Esophagus squamous epithelium (tissue), 5 donors: ENCODE measurements at regions not wholly inside any gene's neighbourhood (a gene's known extent, or its start where the extent isn't known, plus 50 kb on each side); places are given as distances from the start of the nearest gene placed in this dataset.

ENCODE experiments used
- DNase-seq: peaks from one replicate; lab custom pipeline; 2025; lab: John Stamatoyannopoulos, UW
- H3K27ac ChIP-seq, 4 donors: fragments of 200-600 bp; sonication (generic); one replicate each; pipeline ENCODE4 v1.5.1; 2016 to 2019; ENCODE audit warnings: mild to moderate bottlenecking in 1 of 4
- H3K27me3 ChIP-seq, 4 donors: fragments of 200-600 bp; sonication (generic); 1 replicate in 3 of 4; 2 replicates in 1 of 4; pipeline versions ENCODE4 v1.5.1 to v1.6.0; 2017 to 2021; ENCODE audit warnings: antibody characterized with exemption in 1 of 4
- H3K36me3 ChIP-seq, 3 donors: fragments of 200-600 bp; sonication (generic); one replicate each; pipeline ENCODE4 v1.5.1; 2016 to 2019
- H3K4me1 ChIP-seq, 3 donors: fragments of 200-600 bp; sonication (generic); one replicate each; pipeline ENCODE4 v1.5.1; 2017 to 2019
- H3K4me3 ChIP-seq, 4 donors: fragments of 200-600 bp; sonication (generic); 1 replicate in 3 of 4; 2 replicates in 1 of 4; pipeline ENCODE4 v1.5.1; 2016 to 2019; ENCODE audit warnings: mild to moderate bottlenecking in 2 of 4, moderate library complexity in 1 of 4
- H3K9me3 ChIP-seq, 3 donors: fragments of 200-600 bp; sonication (generic); one replicate each; pipeline ENCODE4 v1.5.1; 2016 to 2019
- POLR2A ChIP-seq, 4 donors: fragments of 450-650 bp; IDR thresholded peaks; one replicate each; pipeline ENCODE4 v1.6.1; 2017; ENCODE audit warnings: antibody characterized with exemption in 4 of 4, mild to moderate bottlenecking in 4 of 4, moderate library complexity in 3 of 4
- WGBS, 2 donors: methylation state at CpG; one replicate each; pipeline ENCODE4 v1.1.5; 2018; 5-methylcytosine and 5-hydroxymethylcytosine counted together
- intact Hi-C: fragments of 100-400 bp; cut with DNase I; formaldehyde crosslinking; loops from one replicate; pipeline ENCODE4 v1.15.0; 2022
- TF ChIP-seq, protein P1 (sequence below), 6 experiments: fragments of 450-650 bp in 4 of 6; fragments of 200-600 bp in 2 of 6; sonication (generic) in 2 of 6; IDR thresholded peaks; one replicate each; pipeline ENCODE4 v1.5.1; 2016 to 2019; ENCODE audit warnings: antibody characterized with exemption in 6 of 6, mild to moderate bottlenecking in 4 of 6, moderate library complexity in 4 of 6
- donor health status: DM: yes; HTN: yes; CAD: no.

DNA sequence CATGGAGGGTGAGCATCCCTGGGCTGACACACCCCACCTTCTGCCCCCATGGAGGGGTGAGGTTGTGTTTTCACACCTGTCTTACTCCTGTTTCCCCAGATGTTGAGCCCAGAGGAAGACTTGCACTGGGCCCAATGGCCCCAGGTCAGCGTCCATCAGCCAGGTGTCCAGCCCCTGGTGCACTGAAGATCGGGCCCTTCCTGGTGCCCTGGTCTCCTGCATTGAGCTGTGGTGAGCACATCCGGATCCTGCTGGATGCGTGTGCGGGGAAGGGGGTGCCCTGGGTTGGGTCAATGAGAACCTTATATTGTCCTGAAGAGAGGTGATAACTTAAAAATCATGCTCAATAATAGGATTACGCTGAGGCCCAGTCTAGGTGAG lies 227.3 kb downstream of the SNRPN start:
- H3K4me3 ChIP-seq, result no peak overlapping the region
- 88% methylated on average over 1 of the region's 6 CpGs; no CpG with 5 or more reads in 1 of the 2 donors for WGBS, 2 donors
- peaks cover 0 to 100% (median 36%) of the 10 kb centered on the region in 3 donors for H3K9me3 ChIP-seq
- TF ChIP-seq, protein P1, sequence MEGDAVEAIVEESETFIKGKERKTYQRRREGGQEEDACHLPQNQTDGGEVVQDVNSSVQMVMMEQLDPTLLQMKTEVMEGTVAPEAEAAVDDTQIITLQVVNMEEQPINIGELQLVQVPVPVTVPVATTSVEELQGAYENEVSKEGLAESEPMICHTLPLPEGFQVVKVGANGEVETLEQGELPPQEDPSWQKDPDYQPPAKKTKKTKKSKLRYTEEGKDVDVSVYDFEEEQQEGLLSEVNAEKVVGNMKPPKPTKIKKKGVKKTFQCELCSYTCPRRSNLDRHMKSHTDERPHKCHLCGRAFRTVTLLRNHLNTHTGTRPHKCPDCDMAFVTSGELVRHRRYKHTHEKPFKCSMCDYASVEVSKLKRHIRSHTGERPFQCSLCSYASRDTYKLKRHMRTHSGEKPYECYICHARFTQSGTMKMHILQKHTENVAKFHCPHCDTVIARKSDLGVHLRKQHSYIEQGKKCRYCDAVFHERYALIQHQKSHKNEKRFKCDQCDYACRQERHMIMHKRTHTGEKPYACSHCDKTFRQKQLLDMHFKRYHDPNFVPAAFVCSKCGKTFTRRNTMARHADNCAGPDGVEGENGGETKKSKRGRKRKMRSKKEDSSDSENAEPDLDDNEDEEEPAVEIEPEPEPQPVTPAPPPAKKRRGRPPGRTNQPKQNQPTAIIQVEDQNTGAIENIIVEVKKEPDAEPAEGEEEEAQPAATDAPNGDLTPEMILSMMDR (IDR thresholded peaks at IDR 0.05), result no peak
- no peak for TF ChIP-seq POLR2A (IDR thresholded peaks at IDR 0.05)
- no peaks in the 10 kb centered on the region for H3K27me3 ChIP-seq
- no peaks in the 10 kb centered on the region for H3K36me3 ChIP-seq
- no peaks in the 10 kb centered on the region for H3K4me1 ChIP-seq
- no peak for DNase-seq
- H3K27ac ChIP-seq, result no peak overlapping the region
- intact Hi-C loops, result no loop called here

DNA sequence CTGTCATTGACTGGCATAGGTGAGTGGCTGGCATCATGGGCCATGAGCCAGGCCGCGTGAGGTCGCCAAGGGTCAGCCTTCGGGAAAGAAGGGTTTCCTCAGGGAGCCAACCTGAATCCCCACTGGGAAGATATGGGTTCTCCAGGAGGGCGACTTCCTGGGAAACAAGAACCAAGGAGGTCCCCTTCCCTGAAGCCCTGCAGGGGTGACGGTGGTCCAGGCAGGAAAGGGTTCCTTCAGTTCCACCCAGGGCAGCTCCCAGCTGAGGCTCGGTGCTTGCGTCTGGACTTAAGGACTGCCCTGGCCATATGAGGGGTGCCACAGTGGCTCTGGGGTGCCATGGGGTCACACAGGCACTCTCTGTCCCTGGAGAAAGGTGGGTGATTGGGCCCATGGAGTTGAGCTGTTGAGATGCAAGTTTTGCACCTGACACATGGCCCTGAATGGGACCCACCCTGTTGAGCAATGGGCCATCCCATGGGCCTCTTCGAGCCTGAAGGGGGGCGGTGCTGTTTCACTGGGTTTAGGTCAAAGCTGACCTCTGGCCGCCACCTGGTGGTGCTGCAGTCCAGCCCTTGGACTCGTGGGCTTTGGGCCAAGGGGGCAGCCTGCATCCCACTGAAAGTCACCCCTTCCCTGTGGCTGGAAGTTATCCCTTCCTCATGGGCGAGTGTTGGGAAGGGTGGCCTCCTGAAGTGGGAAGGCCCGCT lies 228.1 kb downstream of the SNRPN start:
- 83% methylated on average over 2 of the region's 14 CpGs; no CpG with 5 or more reads in 1 of the 2 donors for WGBS, 2 donors
- Histone ChIP-seq H3K9me3 (peaks cover 0 to 100% (median 29%) of the 10 kb centered on the region in 3 donors), H3K27ac (no peak overlapping the region), H3K4me1 (no peaks in the 10 kb centered on the region), H3K27me3 (no peaks in the 10 kb centered on the region), H3K36me3 (no peaks in the 10 kb centered on the region), H3K4me3 (no peak overlapping the region)
- no peak for DNase-seq
- intact Hi-C loops, result no loop called here
- TF ChIP-seq, protein P1 (IDR thresholded peaks at IDR 0.05), result no peak
- no peak for TF ChIP-seq POLR2A (IDR thresholded peaks at IDR 0.05)

DNA sequence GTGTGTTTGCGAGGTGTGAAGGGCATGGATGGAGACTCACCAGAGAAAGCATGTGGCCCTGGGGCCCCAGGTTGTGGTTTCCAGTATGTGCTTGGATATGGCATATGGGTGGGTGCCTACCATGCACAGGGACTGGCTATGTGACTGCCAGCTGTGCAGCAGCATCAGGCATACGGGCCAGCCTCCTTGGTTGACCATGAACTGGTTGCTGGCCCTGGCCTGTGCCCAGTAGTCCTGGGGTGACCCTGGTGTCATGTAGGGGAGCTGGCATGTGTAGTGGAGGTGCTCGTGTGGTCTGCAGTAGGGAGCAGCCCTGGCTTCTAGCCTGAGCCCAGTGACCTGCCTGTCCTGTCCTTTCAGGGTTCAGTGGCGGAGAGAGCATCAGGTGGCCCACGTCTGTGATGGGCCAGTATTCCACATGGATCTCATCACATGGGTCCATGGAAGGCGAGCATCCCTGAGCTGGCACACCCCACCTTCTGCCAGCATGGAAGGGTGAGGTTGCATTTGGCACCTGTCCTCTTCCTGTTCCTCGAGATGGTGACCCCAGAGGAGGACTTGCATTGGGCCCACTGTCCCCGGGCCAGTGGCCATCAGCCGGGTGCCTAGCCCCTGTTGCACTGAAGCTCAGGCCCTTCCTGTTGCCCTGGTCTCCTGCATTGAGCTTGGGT lies 228.9 kb downstream of the SNRPN start:
- Histone ChIP-seq H3K9me3 (peaks cover 0 to 100% (median 29%) of the 10 kb centered on the region in 3 donors), H3K36me3 (no peaks in the 10 kb centered on the region), H3K4me3 (no peak overlapping the region), H3K27me3 (no peaks in the 10 kb centered on the region), H3K27ac (no peak overlapping the region), H3K4me1 (no peaks in the 10 kb centered on the region)
- intact Hi-C loops, result no loop called here
- DNase-seq, result no peak
- TF ChIP-seq POLR2A (IDR thresholded peaks at IDR 0.05), result no peak
- TF ChIP-seq, protein P1 (IDR thresholded peaks at IDR 0.05), result no peak
- WGBS, 2 donors, result no CpG with 5 or more reads among the region's 9 CpGs

DNA sequence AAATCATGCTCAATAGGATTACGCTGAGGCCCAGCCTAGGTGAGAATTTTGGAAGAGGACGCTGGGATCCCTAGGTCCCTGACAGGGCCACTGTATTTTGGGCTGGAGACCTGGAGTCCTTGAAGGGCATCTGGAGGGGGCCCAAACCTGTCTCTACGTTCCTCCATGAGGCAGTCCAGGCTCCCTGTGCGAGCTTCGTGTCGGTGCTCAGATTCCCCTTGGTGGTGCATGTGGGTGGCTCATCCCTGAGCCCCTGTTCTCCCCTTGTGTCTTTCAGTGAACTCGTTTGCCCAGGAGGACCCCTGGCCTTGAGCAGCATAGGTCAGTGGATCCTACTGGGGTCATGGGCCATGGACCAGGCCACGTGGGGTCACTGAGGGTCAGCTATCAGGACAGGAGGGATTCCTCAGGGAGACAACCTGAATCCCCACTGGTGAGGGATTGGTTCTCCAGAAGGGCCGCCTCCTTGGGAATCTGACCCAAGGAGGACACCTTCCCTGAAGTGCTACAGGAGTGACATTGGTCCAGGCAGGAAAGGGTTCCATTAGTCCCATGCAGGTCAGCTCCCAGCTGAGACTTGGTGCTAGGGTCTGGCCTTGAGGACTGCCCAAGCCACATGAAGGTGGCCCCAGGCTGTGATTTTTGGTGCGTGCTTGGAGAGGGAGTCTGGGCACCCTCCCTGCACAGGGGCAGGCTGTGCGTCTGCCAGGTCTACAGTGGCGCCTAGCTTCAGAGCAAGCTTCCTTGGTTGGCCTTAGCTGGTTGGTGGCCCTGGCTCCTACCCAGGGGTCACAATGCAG lies 229.8 kb downstream of the SNRPN start:
- no peaks in the 10 kb centered on the region for H3K4me1 ChIP-seq
- H3K4me3 ChIP-seq, result no peak overlapping the region
- TF ChIP-seq, protein P1 (IDR thresholded peaks at IDR 0.05), result no peak
- no peak for TF ChIP-seq POLR2A (IDR thresholded peaks at IDR 0.05)
- no peak for DNase-seq
- H3K27ac ChIP-seq, result no peak overlapping the region
- no peaks in the 10 kb centered on the region for H3K36me3 ChIP-seq
- intact Hi-C loops, result no loop called here
- WGBS, 2 donors, result 82 to 84% methylated on average over 2 to 8 of the region's 12 CpGs
- H3K27me3 ChIP-seq, result no peaks in the 10 kb centered on the region
- peaks cover 0 to 100% (median 29%) of the 10 kb centered on the region in 3 donors for H3K9me3 ChIP-seq
